Sigmoid colon (tissue), 6 donors: ENCODE measurements at regions not wholly inside any gene's neighbourhood (a gene's known extent, or its start where the extent isn't known, plus 50 kb on each side); places are given as distances from the start of the nearest gene placed in this dataset.

Experiments
- DNase-seq: peaks from one replicate; pipeline ENCODE4 v3.0.0-alpha.2; 2019
- H3K27ac ChIP-seq, 4 donors: fragments of 200-600 bp; sonication (generic); one replicate each; pipeline ENCODE4 v1.5.1; 2016 to 2019; ENCODE audit warnings: mild to moderate bottlenecking in 1 of 4
- H3K27me3 ChIP-seq, 3 donors: fragments of 200-600 bp; sonication (generic); one replicate each; pipeline ENCODE4 v1.5.1; 2019; ENCODE audit warnings: mild to moderate bottlenecking in 1 of 3
- H3K36me3 ChIP-seq, 4 donors: fragments of 200-600 bp; sonication (generic); one replicate each; pipeline ENCODE4 v1.5.1; 2016 to 2019
- H3K4me1 ChIP-seq, 4 donors: fragments of 200-600 bp; sonication (generic); one replicate each; pipeline ENCODE4 v1.5.1; 2017 to 2019
- H3K4me3 ChIP-seq, 4 donors: fragments of 200-600 bp; sonication (generic); one replicate each; pipeline ENCODE4 v1.5.1; 2017 to 2019; ENCODE audit warnings: mild to moderate bottlenecking in 2 of 4, moderate library complexity in 1 of 4
- H3K9me3 ChIP-seq, 4 donors: fragments of 200-600 bp in 3 of 4; sonication (generic) in 3 of 4; one replicate each; pipeline versions ENCODE4 v1.5.1 to v1.6.1; 2013 to 2019
- CTCF ChIP-seq, 4 experiments: fragments of 450-650 bp in 3 of 4; fragments of 200-600 bp in 1 of 4; IDR thresholded peaks; one replicate each; pipeline ENCODE4 v1.5.1; 2016 to 2019; ENCODE audit warnings: antibody characterized with exemption in 4 of 4, mild to moderate bottlenecking in 3 of 4, moderate library complexity in 2 of 4
- EP300 ChIP-seq, 4 donors: sonication (generic); formaldehyde crosslinking; IDR thresholded peaks; one replicate each; pipeline ENCODE4 v1.6.1; 2017; ENCODE audit warnings: antibody characterized with exemption in 4 of 4
- POLR2A ChIP-seq, 2 donors: fragments of 450-650 bp; IDR thresholded peaks; one replicate each; pipeline ENCODE4 v1.6.1; 2016; ENCODE audit warnings: antibody characterized with exemption in 2 of 2, mild to moderate bottlenecking in 2 of 2, moderate library complexity in 2 of 2
- POLR2AphosphoS5 ChIP-seq, 4 donors: sonication (generic); formaldehyde crosslinking; IDR thresholded peaks; one replicate each; pipeline ENCODE4 v1.6.1; 2017; ENCODE audit warnings: antibody characterized with exemption in 4 of 4
- WGBS, 2 donors: extraction: QIAGEN DNeasy Blood & Tissue Kit; methylation state at CpG; one replicate each; pipeline ENCODE4 v1.1.7; 2013; 5-methylcytosine and 5-hydroxymethylcytosine counted together
- intact Hi-C: fragments of 100-400 bp; cut with DNase I; formaldehyde crosslinking; loops from one replicate; pipeline ENCODE4 v1.15.1; 2023
- donor health status: healthy with polysubstance abuse.
- donor health status: healthy.

GRCh38 chr12:14256555-14257169 is 108.8 kb upstream of the ATF7IP start:
- no peaks in the 10 kb centered on the region for H3K36me3 ChIP-seq
- peak overlapping the region in 1 of 4 donors; percentile 20 for H3K4me3 ChIP-seq
- H3K27ac ChIP-seq: peak overlapping the region; percentile 79 to 91 (median 83)
- H3K27me3 ChIP-seq: no peaks in the 10 kb centered on the region
- intact Hi-C loops: loop anchor here (5.0 to 10.0 kb wide), 2 partner anchors 161 to 518 kb away; a partner anchor contains a TSS
- WGBS, 2 donors: 58 to 78% methylated on average over 15 of the region's 15 CpGs
- H3K9me3 ChIP-seq: no peaks in the 10 kb centered on the region
- peak; percentile 90 for DNase-seq
- no peak for TF ChIP-seq EP300 (IDR thresholded peaks at IDR 0.05)
- TF ChIP-seq CTCF (IDR thresholded peaks at IDR 0.05): peak; percentile 66 to 89 (median 79)
- no peak for TF ChIP-seq POLR2A (IDR thresholded peaks at IDR 0.05)
- TF ChIP-seq POLR2AphosphoS5 (IDR thresholded peaks at IDR 0.05): no peak
- H3K4me1 ChIP-seq: peaks cover 5 to 54% (median 48%) of the 10 kb centered on the region in 4 donors

GRCh38 chr12:14257303-14257733 is 108.2 kb upstream of the ATF7IP start:
- peak overlapping the region; percentile 79 to 91 (median 83) for H3K27ac ChIP-seq
- DNase-seq: no peak
- H3K9me3 ChIP-seq: no peaks in the 10 kb centered on the region
- H3K4me1 ChIP-seq: peaks cover 5 to 56% (median 48%) of the 10 kb centered on the region in 4 donors
- H3K36me3 ChIP-seq: no peaks in the 10 kb centered on the region
- intact Hi-C loops: loop anchor here (5.0 to 10.0 kb wide), 2 partner anchors 160 to 517 kb away; a partner anchor contains a TSS
- H3K27me3 ChIP-seq: no peaks in the 10 kb centered on the region
- 15 to 25% methylated on average over 7 of the region's 7 CpGs for WGBS, 2 donors
- peak overlapping the region in 2 of 4 donors; percentile 12 to 20 for H3K4me3 ChIP-seq
- TF ChIP-seq POLR2AphosphoS5 (IDR thresholded peaks at IDR 0.05) (peak in 1 of 4 donors; percentile 59), POLR2A (IDR thresholded peaks at IDR 0.05) (no peak)

GRCh38 chr12:14257734-14258574 is 107.5 kb upstream of the ATF7IP start:
- H3K4me3 ChIP-seq: peak overlapping the region in 1 of 4 donors; percentile 20
- no peaks in the 10 kb centered on the region for H3K27me3 ChIP-seq
- peak; percentile 95 for DNase-seq
- intact Hi-C loops: loop anchor here (1.0 to 10.0 kb wide), 3 partner anchors 107 to 517 kb away; partner anchors contain the start of gene ATF7IP
- H3K4me1 ChIP-seq: peaks cover 5 to 56% (median 48%) of the 10 kb centered on the region in 4 donors
- H3K36me3 ChIP-seq: no peaks in the 10 kb centered on the region
- H3K27ac ChIP-seq: peak overlapping the region; percentile 79 to 91 (median 83)
- TF ChIP-seq EP300 (IDR thresholded peaks at IDR 0.05) (peak in 3 of 4 donors; percentile 30 to 63 (median 54)), CTCF (IDR thresholded peaks at IDR 0.05) (no peak), POLR2A (IDR thresholded peaks at IDR 0.05) (no peak), POLR2AphosphoS5 (IDR thresholded peaks at IDR 0.05) (peak; percentile 32 to 78 (median 50))
- no peaks in the 10 kb centered on the region for H3K9me3 ChIP-seq
- 45 to 54% methylated on average over 13 of the region's 13 CpGs for WGBS, 2 donors

- TF ChIP-seq EP300 (IDR thresholded peaks at IDR 0.05) (no peak), POLR2A (IDR thresholded peaks at IDR 0.05) (no peak), POLR2AphosphoS5 (IDR thresholded peaks at IDR 0.05) (no peak), CTCF (IDR thresholded peaks at IDR 0.05) (no peak)
- intact Hi-C loops: loop anchor here (1.0 to 10.0 kb wide), 3 partner anchors 107 to 516 kb away; partner anchors contain the start of gene ATF7IP
- H3K9me3 ChIP-seq: no peaks in the 10 kb centered on the region
- WGBS, 2 donors: 75 to 86% methylated on average over 4 of the region's 4 CpGs
- H3K4me1 ChIP-seq: peaks cover 5 to 56% (median 48%) of the 10 kb centered on the region in 4 donors
- peak overlapping the region; percentile 79 to 91 (median 83) for H3K27ac ChIP-seq
- DNase-seq: no peak
- H3K27me3 ChIP-seq: no peaks in the 10 kb centered on the region
- no peaks in the 10 kb centered on the region for H3K36me3 ChIP-seq
- H3K4me3 ChIP-seq: no peak overlapping the region
These were observed 106.9 kb upstream of the ATF7IP start for GRCh38 chr12:14258575-14258940.
